ENCODE measurements at regions not wholly inside any gene's neighbourhood (a gene's known extent, or its start where the extent isn't known, plus 50 kb on each side); places are given as distances from the start of the nearest gene placed in this dataset.

DNA sequence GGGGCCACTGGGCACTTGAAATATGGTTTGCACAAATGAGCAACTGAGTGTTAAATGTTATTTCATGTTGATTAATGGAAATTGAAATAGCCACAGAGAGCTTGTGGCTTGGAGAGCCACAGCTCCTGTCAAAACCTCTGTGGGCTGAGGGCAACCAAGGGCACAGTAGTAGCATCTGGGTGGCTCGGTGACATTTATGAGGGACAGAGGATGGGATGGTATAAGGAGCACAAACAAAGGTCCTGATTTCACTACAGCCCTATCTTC is 215.9 kb downstream of the SOX9 start:
- TF ChIP-seq EZH2 (optimal IDR thresholded peaks at IDR 0.05; ENCODE audit: low read depth, low read length): no peak
- TF ChIP-seq CTCF (IDR thresholded peaks at IDR 0.05; ENCODE audit: low read length): no peak
